ENCODE measurements at regions not wholly inside any gene's neighbourhood (a gene's known extent, or its start where the extent isn't known, plus 50 kb on each side); places are given as distances from the start of the nearest gene placed in this dataset.
A peak's percentile ranks its signal among the peaks of the same experiment; 100 is the strongest.
"Not testable (repeated sequence)": the region's sequence is repeated elsewhere in the genome, so short reads cannot be mapped to it uniquely, and the experiment has no call there.

DNA sequence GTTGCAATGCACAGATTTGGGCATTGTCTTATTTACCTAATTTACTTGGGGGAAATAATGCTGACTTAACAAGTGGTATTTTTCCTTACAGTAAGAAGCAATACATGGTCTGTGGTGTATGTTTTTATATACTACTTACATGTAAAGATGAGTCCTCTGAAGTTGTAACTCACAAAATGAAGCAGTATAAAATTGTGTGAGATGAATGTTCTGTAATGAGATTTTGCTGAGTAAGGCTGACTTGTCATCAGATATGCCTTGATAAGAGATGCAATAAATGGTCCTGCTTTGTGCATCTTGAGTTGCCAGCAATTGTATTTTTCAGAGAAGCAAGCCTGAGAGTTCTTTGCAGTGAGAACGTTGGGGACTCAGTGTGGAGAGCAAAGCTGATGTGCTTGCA, 92.2 kb upstream of the GNAQ start:
- no peak for DNase-seq

DNA sequence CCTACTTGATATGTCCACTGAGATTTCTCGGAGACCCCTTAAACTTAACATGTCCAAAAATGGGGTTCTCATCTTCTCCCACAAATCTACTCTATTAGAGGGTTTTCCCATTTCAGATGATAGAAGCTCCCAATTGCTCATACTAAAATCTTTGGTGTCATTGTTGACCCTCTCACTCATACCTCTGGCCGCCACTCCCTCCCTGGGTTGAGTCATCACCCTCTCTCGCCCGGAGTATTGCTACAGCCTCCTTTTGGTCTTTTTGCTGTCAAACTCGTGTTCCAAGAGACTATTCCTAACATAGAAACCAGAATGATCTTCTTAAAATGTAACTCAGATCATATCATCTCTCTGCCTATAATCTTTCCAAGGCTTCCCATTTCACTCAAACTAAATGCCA, 91.0 kb upstream of the GNAQ start:
- DNase-seq, result no peak

DNA sequence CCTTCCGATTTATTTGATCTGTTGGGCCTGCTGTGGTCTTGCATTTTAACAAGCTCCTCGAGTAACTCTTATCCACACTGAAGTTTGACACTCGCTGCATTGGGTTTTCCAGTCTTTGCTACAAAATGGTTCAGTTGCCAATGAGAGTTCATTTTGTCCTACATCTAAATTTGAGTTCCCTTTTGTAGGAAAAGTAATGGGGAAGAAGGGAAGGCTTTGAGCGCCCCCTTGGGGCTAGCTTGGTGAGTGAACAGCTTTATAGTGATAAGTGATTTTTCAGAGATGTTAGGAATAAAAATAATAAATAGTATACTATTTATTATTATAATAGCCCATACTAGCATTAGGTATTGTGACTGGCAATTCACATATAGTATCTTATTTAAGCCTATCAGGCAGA, 89.9 kb upstream of the GNAQ start:
- DNase-seq, result peak in 52 of 58 donors; percentile 3 to 82 (median 43)

DNA sequence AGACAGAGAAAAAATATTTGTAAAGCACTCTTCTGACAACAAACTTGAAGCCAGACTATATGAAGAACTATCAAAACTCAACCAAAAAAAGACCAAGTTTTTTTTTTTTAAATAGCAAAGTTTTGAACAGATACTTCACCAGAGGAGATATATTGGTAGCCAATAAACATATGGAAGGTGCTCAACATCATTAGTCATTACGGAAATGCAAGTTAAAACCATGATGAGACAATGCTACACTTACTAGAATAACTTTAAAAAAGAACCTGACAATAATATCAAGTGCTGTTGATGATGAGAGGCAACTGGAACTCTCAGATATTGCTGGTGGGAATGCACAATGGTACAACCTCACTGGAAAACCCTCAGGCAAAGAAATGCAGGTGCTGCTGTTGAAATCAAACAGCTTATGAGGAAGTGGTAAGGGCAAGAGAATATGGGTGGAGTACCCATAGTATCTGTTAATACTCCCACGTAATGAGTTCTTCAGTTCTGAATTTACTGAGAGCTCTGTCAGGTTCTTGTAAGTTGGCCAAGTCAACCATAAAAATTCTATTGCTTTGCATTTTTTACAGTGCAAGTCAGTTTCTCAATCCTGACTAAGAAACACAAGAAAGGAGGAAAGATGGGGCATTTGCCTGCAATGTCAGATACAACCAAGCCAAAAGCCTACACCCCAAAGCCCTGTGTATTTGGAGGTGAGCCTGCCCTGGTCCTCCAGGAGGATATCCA, 87.3 kb upstream of the GNAQ start:
- no peak for DNase-seq

DNA sequence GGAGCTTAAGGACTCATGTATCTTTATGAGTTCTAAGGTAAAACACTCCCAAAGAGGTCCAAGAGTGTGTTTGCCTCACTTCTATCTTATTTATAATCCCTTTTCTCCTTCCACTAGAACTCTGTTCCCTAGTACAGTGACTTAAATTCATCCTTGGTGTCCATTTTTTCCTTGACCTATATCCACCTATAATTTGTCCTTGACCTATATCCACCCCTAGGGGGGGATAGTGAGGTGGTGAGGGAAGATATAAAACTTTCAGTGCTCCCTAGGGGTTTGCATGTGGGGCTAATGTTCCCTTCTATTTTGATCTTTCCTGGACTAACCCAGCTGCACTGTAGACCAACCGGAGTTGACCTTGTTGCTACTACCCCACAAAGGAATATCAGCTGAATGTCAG, 83.5 kb upstream of the GNAQ start:
- no peak for DNase-seq

DNA sequence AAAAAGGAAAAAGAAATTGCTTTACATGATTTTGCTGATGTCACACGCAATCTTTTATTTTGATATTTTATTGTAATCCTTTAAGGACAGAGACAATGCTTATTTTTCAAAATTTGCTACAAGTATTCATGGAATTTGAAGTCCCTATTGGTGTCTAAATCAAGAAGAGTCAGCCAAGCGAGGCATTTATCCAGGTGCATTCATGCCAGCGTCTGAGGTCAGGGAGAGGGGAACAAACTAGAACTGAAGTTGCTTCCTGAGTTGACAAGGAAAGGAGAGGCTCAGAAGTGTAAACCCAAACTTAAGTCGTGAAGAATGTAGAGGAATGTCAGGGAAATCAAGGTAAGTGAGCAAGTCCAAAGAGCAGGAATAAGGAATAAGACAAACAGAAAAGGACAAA, 83.0 kb upstream of the GNAQ start:
- no peak for DNase-seq

DNA sequence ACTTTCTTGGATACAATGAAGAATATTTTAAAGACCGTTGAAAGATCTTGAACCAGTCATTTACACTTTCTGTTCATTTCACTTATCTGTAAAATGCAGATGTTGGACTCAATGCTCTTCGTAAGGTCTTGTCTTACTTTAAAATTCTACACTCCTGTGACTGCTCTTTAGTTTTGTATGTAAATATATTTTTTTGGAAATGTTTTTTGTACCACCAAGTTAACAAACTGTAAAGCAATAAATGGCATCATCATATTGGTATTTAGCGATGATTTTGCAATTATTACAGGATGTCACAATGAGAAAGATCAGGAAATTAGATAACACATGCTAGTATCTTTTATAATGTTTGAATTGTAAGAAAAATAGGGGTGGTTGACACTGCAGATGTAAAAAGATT, 80.8 kb upstream of the GNAQ start:
- no peak for DNase-seq

DNA sequence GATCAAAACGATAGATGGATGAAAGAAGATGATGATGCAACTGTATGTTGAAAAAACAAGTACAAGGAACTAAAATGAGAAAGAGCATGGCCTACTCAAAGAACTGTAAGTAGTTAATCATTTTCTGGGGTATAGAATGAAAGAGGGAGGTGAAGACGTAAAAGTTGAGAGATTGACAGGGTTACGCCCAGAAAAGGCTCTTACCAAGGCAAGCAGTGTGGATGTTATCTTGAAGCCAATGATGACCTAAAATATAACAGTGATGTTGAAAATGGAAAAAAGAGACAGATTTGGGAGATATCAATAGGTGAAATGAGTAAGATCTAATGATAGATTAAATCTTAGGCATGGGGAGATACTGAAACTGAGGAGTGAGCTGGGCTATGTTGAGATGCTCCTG, 80.4 kb upstream of the GNAQ start:
- no peak for DNase-seq

DNA sequence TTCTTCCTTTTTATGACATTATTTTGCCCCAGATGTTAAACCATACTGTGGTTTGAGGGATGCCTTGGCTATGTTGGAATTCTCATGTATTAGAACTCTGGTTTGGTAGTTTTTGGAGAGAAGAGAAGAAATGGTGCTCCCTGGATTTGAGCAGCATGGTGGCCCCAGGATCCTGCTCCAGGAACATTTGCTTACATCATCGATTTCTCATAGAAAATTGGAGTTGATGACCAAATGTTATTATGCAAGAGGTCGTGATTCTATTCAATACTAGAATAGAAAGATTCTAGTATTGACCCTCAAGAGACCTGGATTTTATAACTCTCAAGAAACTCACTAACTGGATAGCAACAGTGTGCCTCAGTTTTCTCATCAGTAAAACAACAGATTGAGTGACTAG, 77.5 kb upstream of the GNAQ start:
- no peak for DNase-seq

DNA sequence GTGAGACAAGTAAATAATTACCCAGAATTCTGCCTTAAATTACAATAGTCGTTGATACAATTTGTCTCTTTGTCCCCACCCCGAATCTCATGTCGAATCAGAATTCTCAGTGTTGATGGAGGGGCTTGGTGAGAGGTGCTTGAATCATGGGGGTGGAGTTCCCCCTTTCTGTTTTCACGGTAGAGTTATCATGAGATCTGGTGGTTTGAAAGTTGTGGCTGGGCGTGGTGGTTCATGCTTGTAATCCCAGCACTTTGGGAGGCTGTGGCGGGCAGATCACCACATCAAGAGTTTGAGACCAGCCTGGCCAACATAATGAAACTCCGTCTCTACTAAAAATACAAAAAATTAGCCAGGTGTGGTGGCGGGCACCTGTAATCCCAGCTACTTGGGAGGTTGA, 75.0 kb upstream of the GNAQ start:
- DNase-seq, result not testable (repeated sequence)

DNA sequence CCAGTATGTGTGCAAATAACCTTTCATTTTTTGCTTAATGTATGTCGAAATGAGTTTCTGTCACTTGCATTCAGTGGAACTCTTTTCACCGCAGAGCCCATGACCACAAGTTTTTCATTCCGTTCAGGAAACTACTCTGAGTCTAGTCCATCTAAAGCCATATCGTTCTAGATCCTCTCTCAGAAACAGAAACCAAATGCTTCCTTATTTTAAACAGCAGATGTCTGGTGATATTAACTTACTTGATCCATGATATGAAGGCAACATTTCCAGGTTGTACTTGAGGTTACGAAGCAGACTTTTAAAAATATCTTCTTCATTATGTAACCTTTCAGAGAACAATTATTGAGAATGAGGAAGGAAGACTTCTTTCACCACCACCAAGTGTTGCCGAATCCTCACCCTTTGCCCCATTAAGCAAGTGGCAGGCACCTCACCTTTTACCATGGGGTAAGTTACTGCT, 72.4 kb upstream of the GNAQ start:
- peak in 1 of 58 donors; percentile 24 for DNase-seq

DNA sequence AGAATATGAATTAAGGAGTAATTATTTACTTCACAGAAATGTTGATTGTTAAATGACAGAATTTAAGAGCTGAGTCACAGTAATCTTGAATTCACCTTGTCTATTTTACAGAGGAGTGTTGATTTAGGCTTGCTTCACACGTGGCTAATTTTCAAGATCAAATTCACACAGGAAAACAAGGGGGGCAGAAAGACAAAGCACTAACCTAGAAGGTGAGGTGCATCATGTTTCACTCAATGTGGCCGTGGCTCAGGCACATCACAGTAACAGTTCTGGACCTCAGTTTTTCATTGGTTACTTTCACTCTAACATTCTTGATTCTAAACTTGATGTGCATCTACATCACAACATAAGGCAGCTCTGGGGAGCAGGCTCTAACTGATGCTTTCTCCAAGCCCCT, 69.6 kb upstream of the GNAQ start:
- DNase-seq, result no peak

DNA sequence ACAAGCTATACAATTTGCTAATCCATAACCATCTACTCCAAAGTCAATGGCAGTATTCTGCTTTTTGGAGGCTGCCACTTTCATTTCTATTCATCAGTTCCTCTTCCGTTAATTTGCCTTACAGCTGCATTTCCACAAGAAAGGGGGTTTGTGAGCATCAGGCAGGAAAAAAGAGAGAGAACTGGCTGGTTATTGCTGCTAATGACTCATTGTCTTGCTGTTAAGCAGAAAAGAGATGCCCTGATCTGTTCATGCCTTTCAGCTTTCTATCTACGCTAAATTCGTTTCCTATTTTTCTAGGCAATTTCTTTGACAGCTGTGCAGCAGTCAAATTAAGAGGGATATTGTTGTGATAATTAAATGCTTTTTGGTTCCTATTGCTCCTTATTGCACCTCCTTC, 65.9 kb upstream of the GNAQ start:
- DNase-seq, result peak in 8 of 58 donors; percentile 2 to 54 (median 15)

DNA sequence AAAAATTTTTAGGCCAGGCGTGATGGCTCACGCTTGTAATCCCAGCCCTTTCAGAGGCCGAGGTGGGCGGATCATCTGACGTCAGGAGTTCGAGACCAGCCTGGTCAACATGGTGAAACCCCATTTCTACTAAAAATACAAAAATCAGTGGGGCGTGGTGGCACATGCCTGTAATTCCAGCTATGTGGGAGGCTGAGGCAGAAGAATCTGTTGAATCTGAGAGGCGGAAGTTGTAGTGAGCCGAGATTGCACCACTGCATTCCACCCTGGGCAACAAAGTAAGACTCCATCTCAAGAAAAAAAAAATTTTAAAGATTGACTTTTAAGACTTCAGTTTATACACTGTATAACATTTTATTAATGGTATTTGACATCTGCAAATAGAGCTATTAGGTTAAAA, 60.1 kb upstream of the GNAQ start:
- no peak for DNase-seq

DNA sequence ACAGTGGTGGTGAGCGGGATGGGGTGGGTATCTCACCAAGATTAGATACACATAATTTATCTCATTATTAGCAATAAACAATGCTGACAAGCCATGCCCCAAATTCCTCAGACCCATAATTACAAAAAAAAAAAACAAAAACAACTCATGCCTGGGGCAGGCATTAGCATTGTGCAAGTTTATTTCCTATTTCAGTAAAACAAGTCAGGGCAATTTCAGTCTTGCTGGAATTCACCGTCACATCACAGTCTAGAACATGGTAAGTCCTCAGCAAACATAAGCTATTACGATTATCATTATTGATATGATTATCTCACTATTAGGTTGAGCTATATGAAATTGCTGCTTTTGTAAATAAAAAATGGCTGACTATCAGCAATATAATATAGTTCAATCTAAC, 57.5 kb upstream of the GNAQ start:
- DNase-seq, result no peak

DNA sequence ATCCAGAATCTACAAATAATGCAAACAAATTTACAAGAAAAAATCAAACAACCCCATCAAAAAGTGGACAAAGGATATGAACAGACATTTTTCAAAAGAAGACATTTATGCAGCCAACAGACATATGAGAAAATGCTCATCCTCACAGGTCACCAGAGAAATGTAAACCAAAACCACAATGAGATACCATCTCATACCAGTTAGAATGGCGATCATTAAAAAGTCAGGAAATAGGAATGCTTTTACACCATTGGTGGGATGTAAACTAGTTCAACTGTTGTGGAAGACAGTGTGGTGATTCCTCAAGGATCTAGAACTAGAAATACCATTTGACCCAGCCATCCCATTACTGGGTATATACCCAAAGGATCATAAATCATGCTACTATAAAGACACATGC, 56.6 kb upstream of the GNAQ start:
- not testable (repeated sequence) for DNase-seq
